Mammary epithelial cell (primary cell): ENCODE measurements at regions not wholly inside any gene's neighbourhood (a gene's known extent, or its start where the extent isn't known, plus 50 kb on each side); places are given as distances from the start of the nearest gene placed in this dataset.

Experiments used
- CTCF ChIP-seq, 2 donors: IDR thresholded peaks in 1 of 2; conservative IDR thresholded peaks in 1 of 2; 2 replicates each; pipeline ENCODE4 v1.5.1; 2011 to 2012; ENCODE audit warnings: inconsistent platforms in 2 of 2, low read length in 2 of 2, mild to moderate bottlenecking in 2 of 2, control low read depth in 1 of 2, low read depth in 1 of 2; ENCODE audit not compliant: insufficient read depth in 1 of 2; ENCODE audit errors: extremely low read depth in 1 of 2
- EZH2 ChIP-seq: IDR thresholded peaks from 2 replicates; pipeline ENCODE4 v1.6.1; 2012; ENCODE audit warnings: low read length, inconsistent platforms, borderline replicate concordance

DNA sequence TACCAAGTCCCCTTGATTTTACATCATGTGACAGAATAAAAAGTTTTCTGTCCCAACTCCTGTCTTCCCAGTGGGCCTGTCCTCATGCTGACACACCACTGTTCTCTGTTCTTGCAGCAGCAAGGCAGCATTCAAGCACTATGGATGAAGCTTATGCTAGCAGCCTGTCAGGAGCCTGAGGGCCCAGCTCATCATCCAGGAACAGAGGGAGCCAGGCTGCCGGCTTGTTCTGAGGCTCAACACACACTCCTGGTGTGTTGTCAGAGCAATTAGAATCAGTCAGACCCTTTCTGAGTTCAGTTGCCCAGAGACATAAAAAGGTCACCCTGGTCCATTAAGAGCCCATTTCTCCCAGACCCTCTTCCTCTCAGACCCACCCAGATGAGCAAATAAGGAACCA, 282.9 kb downstream of the SEC16B start:
- no peak for TF ChIP-seq CTCF (conservative IDR thresholded peaks at IDR 0.05 in 1 of 2, IDR thresholded peaks at IDR 0.05 in 1 of 2; ENCODE audit: extremely low read depth in 1 of 2, insufficient read depth in 1 of 2, low read depth in 1 of 2, low read length in 2 of 2)
- no peak for TF ChIP-seq EZH2
